Vagina (tissue), 2 donors: ENCODE measurements at regions not wholly inside any gene's neighbourhood (a gene's known extent, or its start where the extent isn't known, plus 50 kb on each side); places are given as distances from the start of the nearest gene placed in this dataset.

Source experiments
- CTCF ChIP-seq, 3 experiments: fragments of 450-650 bp in 2 of 3; fragments of 200-600 bp in 1 of 3; sonication (generic) in 1 of 3; IDR thresholded peaks; one replicate each; pipeline ENCODE4 v1.5.1; 2017 to 2019; ENCODE audit warnings: antibody characterized with exemption in 3 of 3, mild to moderate bottlenecking in 2 of 3, moderate library complexity in 2 of 3
- POLR2A ChIP-seq, 2 donors: fragments of 450-650 bp; IDR thresholded peaks; one replicate each; pipeline ENCODE4 v1.6.1; 2017; ENCODE audit warnings: antibody characterized with exemption in 2 of 2, mild to moderate bottlenecking in 2 of 2, moderate library complexity in 2 of 2
- POLR2AphosphoS5 ChIP-seq, 2 donors: sonication (generic); formaldehyde crosslinking; IDR thresholded peaks; one replicate each; pipeline ENCODE4 v1.9.0; 2017; ENCODE audit warnings: antibody characterized with exemption in 2 of 2, mild to moderate bottlenecking in 2 of 2, low read depth in 1 of 2; ENCODE audit not compliant: insufficient read depth in 1 of 2

GRCh38 chr18:56207989-56208388 is 430.4 kb downstream of the TXNL1 start:
- TF ChIP-seq CTCF (IDR thresholded peaks at IDR 0.05): no peak
- TF ChIP-seq POLR2A (IDR thresholded peaks at IDR 0.05): no peak
- no peak for TF ChIP-seq POLR2AphosphoS5 (IDR thresholded peaks at IDR 0.05; ENCODE audit: insufficient read depth in 1 of 2, low read depth in 1 of 2)
